Sigmoid colon (tissue), 6 donors: ENCODE measurements at regions not wholly inside any gene's neighbourhood (a gene's known extent, or its start where the extent isn't known, plus 50 kb on each side); places are given as distances from the start of the nearest gene placed in this dataset.

ENCODE experiments used
- DNase-seq: peaks from one replicate; pipeline ENCODE4 v3.0.0-alpha.2; 2019
- H3K27ac ChIP-seq, 4 donors: fragments of 200-600 bp; sonication (generic); one replicate each; pipeline ENCODE4 v1.5.1; 2016 to 2019; ENCODE audit warnings: mild to moderate bottlenecking in 1 of 4
- H3K27me3 ChIP-seq, 3 donors: fragments of 200-600 bp; sonication (generic); one replicate each; pipeline ENCODE4 v1.5.1; 2019; ENCODE audit warnings: mild to moderate bottlenecking in 1 of 3
- H3K36me3 ChIP-seq, 4 donors: fragments of 200-600 bp; sonication (generic); one replicate each; pipeline ENCODE4 v1.5.1; 2016 to 2019
- H3K4me1 ChIP-seq, 4 donors: fragments of 200-600 bp; sonication (generic); one replicate each; pipeline ENCODE4 v1.5.1; 2017 to 2019
- H3K4me3 ChIP-seq, 4 donors: fragments of 200-600 bp; sonication (generic); one replicate each; pipeline ENCODE4 v1.5.1; 2017 to 2019; ENCODE audit warnings: mild to moderate bottlenecking in 2 of 4, moderate library complexity in 1 of 4
- H3K9me3 ChIP-seq, 4 donors: fragments of 200-600 bp in 3 of 4; sonication (generic) in 3 of 4; one replicate each; pipeline versions ENCODE4 v1.5.1 to v1.6.1; 2013 to 2019
- EP300 ChIP-seq, 4 donors: sonication (generic); formaldehyde crosslinking; IDR thresholded peaks; one replicate each; pipeline ENCODE4 v1.6.1; 2017; ENCODE audit warnings: antibody characterized with exemption in 4 of 4
- POLR2A ChIP-seq, 2 donors: fragments of 450-650 bp; IDR thresholded peaks; one replicate each; pipeline ENCODE4 v1.6.1; 2016; ENCODE audit warnings: antibody characterized with exemption in 2 of 2, mild to moderate bottlenecking in 2 of 2, moderate library complexity in 2 of 2
- POLR2AphosphoS5 ChIP-seq, 4 donors: sonication (generic); formaldehyde crosslinking; IDR thresholded peaks; one replicate each; pipeline ENCODE4 v1.6.1; 2017; ENCODE audit warnings: antibody characterized with exemption in 4 of 4
- WGBS, 2 donors: extraction: QIAGEN DNeasy Blood & Tissue Kit; methylation state at CpG; one replicate each; pipeline ENCODE4 v1.1.7; 2013; 5-methylcytosine and 5-hydroxymethylcytosine counted together
- intact Hi-C: fragments of 100-400 bp; cut with DNase I; formaldehyde crosslinking; loops from one replicate; pipeline ENCODE4 v1.15.1; 2023
- TF ChIP-seq, protein P1 (sequence below), 4 experiments: fragments of 450-650 bp in 3 of 4; fragments of 200-600 bp in 1 of 4; IDR thresholded peaks; one replicate each; pipeline ENCODE4 v1.5.1; 2016 to 2019; ENCODE audit warnings: antibody characterized with exemption in 4 of 4, mild to moderate bottlenecking in 3 of 4, moderate library complexity in 2 of 4
- donor health status: healthy with polysubstance abuse.
- donor health status: healthy.

DNA sequence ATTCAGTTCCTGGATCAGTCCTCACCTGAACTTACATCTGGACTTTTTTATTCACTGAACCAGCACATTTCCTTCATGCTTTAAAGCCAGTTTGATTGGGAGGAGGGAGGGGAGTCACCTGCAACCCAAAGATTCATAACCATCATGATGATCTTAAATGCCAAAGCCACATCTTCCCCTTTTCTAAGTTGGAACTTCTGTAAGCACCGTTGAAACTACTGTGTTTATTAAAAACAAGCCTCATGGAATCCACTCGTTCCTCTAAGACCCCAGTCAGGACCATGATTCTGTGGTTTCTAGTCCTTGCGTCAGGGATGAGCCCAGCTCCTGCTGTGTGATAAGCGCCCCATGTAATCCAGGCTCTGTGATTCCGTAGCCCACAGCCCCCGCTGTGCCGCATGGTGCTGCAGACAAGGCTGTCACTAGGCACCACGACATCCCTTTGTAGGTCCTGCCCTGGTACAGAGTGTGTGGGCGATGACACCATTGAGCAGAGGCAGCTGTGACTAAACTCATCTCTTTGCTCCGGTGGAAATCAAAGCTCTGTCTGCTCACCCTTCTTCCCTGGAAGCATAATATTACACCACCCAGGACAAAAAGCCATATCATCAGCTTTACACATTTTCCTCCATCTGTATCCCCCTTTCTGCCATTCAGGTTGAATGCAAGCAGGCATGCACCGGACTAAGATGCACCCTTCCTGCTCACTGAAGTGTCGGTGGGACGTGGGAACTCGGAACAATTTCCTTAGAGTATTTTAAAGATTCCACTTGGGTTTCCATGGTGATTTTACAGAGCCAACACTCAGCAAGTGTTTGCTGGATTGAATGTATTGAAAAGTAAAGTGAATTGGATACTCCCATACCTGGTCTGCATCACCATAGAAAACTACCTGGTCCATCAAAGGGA is 132.0 kb upstream of the FSTL4 start:
- WGBS, 2 donors: 73 to 84% methylated on average over 14 of the region's 14 CpGs
- intact Hi-C loops: no loop called here

DNA sequence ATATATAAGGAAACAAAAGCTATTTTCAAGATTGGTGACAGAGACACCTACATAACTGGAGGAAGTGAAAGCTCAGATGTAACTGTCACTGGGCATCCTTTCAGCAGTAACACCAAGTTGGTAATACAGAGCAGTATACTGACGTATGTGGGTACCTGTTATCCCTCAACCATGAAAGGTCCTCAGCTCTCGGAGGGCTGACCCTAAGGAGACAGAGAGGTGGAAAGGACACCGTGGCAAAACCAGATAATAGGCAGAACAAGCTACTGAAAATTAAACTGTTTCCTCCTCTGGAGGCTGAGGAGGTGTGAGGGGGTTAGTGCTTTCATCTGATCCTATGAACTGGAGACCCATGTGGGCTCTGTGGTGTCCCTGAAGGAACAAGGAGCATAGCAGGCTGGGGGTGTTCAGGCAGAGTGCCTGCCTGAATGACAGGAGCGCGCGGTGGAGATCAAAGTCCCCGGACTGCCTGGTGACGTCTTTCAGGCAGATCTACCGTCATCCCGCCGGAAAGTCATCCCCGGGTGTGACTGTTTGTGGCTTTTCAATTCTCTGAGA is 130.2 kb upstream of the FSTL4 start:
- no peaks in the 10 kb centered on the region for H3K27me3 ChIP-seq
- TF ChIP-seq POLR2A (IDR thresholded peaks at IDR 0.05) (no peak), POLR2AphosphoS5 (IDR thresholded peaks at IDR 0.05) (no peak), EP300 (IDR thresholded peaks at IDR 0.05) (no peak)
- TF ChIP-seq, protein P1, sequence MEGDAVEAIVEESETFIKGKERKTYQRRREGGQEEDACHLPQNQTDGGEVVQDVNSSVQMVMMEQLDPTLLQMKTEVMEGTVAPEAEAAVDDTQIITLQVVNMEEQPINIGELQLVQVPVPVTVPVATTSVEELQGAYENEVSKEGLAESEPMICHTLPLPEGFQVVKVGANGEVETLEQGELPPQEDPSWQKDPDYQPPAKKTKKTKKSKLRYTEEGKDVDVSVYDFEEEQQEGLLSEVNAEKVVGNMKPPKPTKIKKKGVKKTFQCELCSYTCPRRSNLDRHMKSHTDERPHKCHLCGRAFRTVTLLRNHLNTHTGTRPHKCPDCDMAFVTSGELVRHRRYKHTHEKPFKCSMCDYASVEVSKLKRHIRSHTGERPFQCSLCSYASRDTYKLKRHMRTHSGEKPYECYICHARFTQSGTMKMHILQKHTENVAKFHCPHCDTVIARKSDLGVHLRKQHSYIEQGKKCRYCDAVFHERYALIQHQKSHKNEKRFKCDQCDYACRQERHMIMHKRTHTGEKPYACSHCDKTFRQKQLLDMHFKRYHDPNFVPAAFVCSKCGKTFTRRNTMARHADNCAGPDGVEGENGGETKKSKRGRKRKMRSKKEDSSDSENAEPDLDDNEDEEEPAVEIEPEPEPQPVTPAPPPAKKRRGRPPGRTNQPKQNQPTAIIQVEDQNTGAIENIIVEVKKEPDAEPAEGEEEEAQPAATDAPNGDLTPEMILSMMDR (IDR thresholded peaks at IDR 0.05): no peak
- 32 to 60% methylated on average over 12 of the region's 12 CpGs for WGBS, 2 donors

More for the DNA sequence above, 132.0 kb upstream of the FSTL4 start:
- Histone ChIP-seq H3K27me3 (no peaks in the 10 kb centered on the region), H3K9me3 (no peaks in the 10 kb centered on the region), H3K4me3 (no peak overlapping the region), H3K36me3 (no peaks in the 10 kb centered on the region), H3K4me1 (no peaks in the 10 kb centered on the region), H3K27ac (no peak overlapping the region)
- TF ChIP-seq POLR2A (IDR thresholded peaks at IDR 0.05) (no peak), POLR2AphosphoS5 (IDR thresholded peaks at IDR 0.05) (no peak), EP300 (IDR thresholded peaks at IDR 0.05) (no peak)
- TF ChIP-seq, protein P1 (IDR thresholded peaks at IDR 0.05): no peak
- DNase-seq: no peak

DNA sequence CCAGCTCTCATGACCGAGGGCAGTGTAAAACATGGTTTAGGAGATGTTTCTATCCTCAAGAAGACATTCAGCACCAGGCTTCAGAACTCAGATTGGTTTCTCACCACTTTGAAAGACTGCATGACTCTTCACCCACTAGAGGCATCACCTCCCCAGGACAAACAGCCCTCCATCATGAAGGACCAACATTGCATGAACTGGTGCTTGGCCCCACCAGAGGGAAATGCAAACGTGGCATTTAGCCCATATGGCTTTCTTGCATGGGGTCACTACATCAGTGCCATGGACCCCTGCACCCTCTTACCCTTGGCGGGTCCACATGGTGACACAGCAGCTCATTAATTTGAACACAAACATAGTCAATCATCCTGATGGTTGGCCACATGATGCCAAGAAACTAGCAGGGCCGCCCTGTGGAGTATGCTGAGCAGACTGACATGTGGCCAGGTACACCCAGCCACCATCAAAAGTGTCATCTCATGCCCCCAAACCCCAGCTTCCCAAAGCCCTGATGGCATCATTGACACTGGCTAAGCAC is 129.5 kb upstream of the FSTL4 start:
- H3K4me3 ChIP-seq: no peak overlapping the region
- H3K4me1 ChIP-seq: no peaks in the 10 kb centered on the region
- TF ChIP-seq POLR2A (IDR thresholded peaks at IDR 0.05): no peak
- no peak for TF ChIP-seq POLR2AphosphoS5 (IDR thresholded peaks at IDR 0.05)
- no peak for TF ChIP-seq EP300 (IDR thresholded peaks at IDR 0.05)
- TF ChIP-seq, protein P1 (IDR thresholded peaks at IDR 0.05): no peak
- 71 to 83% methylated on average over 4 of the region's 4 CpGs for WGBS, 2 donors
- no peaks in the 10 kb centered on the region for H3K36me3 ChIP-seq
- H3K9me3 ChIP-seq: no peaks in the 10 kb centered on the region
- H3K27me3 ChIP-seq: no peaks in the 10 kb centered on the region
- intact Hi-C loops: no loop called here
- H3K27ac ChIP-seq: no peak overlapping the region
- DNase-seq: no peak

More for the DNA sequence above, 130.2 kb upstream of the FSTL4 start:
- Histone ChIP-seq H3K27ac (no peak overlapping the region), H3K4me3 (no peak overlapping the region), H3K36me3 (no peaks in the 10 kb centered on the region), H3K9me3 (no peaks in the 10 kb centered on the region), H3K4me1 (no peaks in the 10 kb centered on the region)
- intact Hi-C loops: no loop called here
- no peak for DNase-seq

DNA sequence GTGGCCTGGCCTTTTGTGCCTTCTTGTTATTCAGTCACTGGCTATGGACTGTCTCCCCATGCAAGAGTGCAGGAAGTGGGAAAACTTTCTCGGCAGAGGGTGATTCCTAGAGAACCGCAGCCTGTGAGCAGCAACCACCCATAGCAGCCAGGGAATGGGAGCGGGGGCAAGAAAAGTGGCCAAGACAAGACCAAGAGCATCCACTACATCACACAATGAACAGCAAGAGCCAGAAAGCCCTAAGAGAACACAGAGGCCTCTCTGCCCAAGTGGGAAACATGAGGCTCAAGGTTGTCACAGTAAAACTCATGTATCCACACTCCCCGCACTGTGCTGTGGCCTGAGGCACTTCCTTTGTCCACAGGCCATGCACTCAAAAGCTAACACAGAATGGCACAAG is 129.1 kb upstream of the FSTL4 start:
- H3K36me3 ChIP-seq: no peaks in the 10 kb centered on the region
- H3K9me3 ChIP-seq: no peaks in the 10 kb centered on the region
- DNase-seq: no peak
- intact Hi-C loops: no loop called here
- no peaks in the 10 kb centered on the region for H3K4me1 ChIP-seq
- no peak overlapping the region for H3K27ac ChIP-seq
- no peaks in the 10 kb centered on the region for H3K27me3 ChIP-seq
- TF ChIP-seq EP300 (IDR thresholded peaks at IDR 0.05) (no peak), POLR2AphosphoS5 (IDR thresholded peaks at IDR 0.05) (no peak)
- 98% methylated on average over 4 of the region's 4 CpGs for WGBS, 2 donors
- H3K4me3 ChIP-seq: no peak overlapping the region

DNA sequence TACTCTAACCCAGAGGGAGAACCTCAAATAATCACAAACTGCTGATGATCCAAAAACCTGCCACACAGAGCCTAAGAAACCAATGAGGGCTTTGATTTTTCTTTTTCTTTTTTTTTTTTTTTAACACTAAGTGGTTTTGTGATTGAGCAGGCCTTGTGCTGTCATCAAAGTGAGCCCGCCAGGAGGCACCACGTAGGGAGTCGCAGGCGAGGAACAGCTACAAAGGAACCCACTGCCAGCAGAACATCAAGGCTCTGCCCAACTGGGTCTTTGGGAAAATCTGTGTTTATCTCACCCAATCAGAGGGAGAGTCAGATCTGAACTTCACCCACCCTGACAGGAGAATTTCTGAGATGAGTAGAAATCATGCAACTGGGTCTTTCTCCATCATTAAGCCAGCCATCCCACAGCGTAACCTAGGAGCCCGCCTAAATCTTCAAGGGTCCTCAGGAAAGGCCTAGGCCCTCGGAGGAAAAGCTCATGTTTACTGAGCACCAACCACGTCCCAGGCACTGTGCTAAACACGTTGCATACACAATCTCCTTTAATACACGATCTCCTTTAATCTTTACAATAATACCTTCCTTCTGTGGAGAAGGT is 126.9 kb upstream of the FSTL4 start:
- TF ChIP-seq POLR2A (IDR thresholded peaks at IDR 0.05) (no peak), POLR2AphosphoS5 (IDR thresholded peaks at IDR 0.05) (no peak)
- TF ChIP-seq, protein P1 (IDR thresholded peaks at IDR 0.05): no peak
- no peaks in the 10 kb centered on the region for H3K36me3 ChIP-seq
- no peak overlapping the region for H3K4me3 ChIP-seq
- intact Hi-C loops: no loop called here
- 82 to 90% methylated on average over 10 of the region's 10 CpGs for WGBS, 2 donors
- no peak overlapping the region for H3K27ac ChIP-seq
- H3K4me1 ChIP-seq: no peaks in the 10 kb centered on the region
- H3K9me3 ChIP-seq: no peaks in the 10 kb centered on the region
- no peaks in the 10 kb centered on the region for H3K27me3 ChIP-seq
- DNase-seq: no peak
